DMS153 treated with DMSO at 0.1 percent for 48 hours (cell line): ENCODE measurements at regions not wholly inside any gene's neighbourhood (a gene's known extent, or its start where the extent isn't known, plus 50 kb on each side); places are given as distances from the start of the nearest gene placed in this dataset.
"Not testable (repeated sequence)": the region's sequence is repeated elsewhere in the genome, so short reads cannot be mapped to it uniquely, and the experiment has no call there.

Experiments used
- DNase-seq: peaks from one replicate; lab custom pipeline; 2025; ENCODE audit not compliant: unreplicated experiment; lab: John Stamatoyannopoulos, UW

DNA sequence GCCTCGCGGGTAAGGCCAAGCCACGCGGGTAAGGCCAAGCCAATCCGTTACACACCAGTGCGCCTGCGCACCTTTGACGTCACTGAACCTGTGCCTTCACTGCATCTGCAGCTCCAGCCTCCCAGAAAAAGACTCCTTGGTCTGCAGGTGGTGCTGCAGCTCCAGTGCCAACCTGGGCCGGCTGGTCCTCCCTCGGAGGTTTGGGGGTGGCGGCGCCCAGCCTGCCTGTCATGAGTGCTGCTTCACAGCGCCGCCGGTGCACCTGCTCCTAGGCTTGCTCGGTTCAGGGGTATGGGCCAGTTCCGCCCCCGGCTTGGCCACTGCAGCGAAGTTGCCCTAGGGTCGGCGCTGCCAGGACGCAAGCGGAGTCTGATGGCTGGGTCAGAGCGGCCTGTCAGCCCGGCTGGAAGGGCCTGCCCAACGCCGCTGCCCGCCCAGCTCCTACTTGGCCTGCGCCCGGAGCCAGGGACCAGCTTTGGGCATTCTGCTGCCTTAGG, 146.6 kb downstream of the USP22 start:
- DNase-seq: no peak

DNA sequence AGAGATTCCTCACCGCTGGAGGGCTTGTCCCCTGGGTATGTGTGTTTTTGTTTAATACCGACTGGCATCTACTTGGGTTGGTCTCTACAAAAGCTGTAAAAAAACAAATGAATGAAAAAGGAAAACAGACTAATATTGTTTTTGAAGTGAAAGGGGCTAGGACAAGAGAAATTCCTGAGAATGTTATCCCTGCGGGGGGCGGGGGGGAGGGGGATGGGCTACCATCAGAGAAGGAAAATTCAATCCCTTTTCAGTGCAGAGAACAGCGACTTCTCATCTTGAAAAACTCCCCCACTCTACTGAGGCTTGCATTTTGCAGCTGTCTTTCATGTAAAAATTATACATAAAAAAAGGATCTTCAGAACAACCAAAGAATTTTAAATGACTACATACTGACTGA, 144.1 kb downstream of the USP22 start:
- DNase-seq: not testable (repeated sequence)

DNA sequence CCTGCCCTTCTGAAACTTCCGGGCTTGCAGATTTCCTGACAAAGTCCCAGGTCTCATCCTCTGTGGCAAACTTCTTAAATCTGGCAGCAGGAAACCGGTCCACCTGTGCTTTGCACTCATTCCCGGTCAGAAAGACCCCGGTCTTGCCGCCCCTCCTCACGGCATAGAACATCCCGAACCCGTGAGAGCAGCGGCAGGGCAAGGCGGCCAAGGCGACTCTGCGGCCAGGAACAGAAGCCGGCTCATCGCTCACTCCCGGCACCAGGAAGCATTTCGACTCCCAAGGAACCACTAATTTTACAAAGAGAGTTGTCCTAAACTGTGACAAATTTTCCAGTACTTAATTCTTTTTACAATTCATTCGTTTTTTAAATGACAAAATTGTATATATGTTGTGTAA, 140.3 kb downstream of the USP22 start:
- not testable (repeated sequence) for DNase-seq

DNA sequence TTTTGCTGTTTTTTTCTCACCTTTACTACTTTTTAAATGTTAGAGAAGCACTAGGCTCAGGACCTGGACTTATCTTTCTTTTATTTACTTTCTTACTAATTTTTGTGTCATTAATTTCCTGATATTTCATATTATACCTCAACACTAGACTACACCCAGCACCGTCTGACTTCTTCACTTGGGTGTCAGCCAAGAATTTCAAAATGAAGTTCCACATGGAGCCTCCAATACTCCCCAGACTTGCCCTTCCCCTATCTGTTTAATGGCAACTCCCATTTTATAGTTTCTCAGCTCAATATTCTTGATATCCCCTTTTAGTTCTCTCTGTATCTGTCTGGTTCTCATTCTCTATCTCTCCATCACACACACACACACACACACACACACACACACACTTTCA, 139.3 kb downstream of the USP22 start:
- not testable (repeated sequence) for DNase-seq

DNA sequence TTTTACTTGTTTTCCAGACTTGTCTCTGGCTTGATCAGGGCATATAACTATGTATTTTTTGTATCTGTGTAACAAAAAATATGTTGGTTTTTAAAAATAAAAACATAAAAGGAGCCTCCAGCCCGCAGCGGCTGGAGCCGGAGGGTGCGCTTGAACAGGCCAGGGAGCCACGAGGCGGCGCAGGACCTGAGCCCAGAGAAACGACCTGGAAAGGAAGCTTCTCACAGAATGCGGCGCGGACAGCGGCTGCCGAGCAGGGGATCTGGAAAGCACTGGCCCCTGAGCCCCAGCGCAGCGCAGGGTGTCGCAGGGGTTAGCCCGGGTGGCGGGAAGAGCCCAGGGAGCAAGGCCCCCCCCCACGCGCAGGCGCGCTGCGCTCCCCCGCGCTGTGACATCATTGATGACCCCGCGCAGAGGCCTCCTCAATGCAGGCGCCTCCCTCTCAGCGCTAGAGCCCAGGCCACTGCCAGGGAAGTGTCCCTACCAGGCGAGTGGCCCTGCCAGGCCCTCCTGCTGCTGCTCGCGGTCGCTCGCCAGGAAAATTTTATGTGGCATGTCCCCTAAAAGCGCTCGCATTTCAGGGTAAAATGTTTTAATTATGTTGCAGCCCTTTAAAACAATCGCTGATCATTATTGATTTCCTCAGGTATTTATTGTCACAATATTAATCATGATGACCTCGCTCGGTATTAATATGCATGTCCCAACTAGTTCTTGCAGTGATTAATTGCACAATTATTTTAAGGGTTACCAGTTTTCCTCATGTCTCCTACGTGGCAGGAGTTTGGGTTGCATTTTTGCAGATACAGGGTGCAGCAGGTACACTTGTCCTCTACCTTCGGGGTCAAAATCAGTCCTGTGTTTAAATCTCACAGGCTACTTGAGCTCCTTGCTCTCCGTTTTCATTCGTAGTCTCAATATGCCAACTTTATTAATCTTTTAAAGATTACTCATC, 134.2 kb downstream of the USP22 start:
- peak; percentile 60 for DNase-seq

DNA sequence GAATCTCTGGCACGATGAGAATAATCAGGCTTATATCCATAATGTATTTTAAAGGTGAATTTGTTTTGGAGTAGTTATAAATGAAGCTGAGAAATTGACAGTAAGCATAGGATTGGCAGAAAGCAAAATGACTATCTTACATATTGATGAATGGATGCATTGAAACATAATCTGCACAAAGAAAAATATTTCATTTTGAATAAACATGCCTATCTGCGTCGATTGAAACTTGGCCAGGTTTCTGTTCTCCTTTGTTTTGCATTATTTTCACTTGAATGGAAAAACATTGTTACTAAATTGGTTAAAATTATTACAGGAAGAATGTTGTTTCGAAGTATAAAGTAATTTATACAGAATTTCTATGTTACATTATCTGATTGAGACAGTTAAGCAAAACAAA, 128.2 kb downstream of the USP22 start:
- no peak for DNase-seq

DNA sequence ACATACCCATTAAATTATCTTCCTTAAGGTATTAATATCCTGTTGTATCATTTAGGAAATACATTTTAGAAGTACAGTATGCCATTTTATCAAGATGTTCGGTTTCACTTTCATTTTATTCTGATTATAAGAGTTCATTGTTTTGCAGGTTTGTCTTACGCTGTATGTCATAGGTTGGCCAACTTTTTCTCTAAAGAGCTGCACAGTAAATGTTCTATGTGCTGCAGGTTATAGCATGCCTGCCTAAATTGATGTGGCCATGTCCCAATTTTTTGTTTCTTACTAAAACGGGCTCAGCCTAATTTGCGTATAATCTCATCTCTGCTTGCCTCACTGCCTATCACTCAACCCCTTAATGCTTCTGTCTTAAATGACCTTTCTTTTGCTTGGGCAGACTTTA, 126.4 kb downstream of the USP22 start:
- no peak for DNase-seq

DNA sequence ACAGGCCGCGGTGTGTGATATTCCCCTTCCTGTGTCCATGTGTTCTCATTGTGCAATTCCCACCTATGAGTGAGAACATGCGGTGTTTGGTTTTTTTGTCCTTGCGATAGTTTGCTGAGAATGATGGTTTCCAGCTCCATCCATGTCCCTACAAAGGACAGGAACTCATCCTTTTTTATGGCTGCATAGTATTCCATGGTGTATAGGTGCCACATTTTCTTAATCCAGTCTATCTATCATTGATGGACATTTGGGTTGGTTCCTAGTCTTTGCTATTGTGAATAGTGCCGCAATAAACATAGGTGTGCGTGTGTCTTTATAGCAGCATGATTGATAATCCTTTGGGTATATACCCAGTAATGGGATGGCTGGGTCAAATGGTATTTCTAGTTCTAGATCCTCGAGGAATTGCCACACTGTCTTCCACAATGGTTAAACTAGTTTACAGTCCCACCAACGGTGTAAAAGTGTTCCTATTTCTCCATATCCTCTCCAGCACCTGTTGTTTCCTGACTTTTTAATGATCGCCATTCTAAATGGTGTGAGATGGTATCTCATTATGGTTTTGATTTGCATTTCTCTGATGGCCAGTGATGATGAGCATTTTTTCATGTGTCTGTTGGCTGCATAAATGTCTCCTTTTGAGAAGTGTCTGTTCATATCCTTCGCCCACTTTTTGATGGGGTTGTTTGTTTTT, 125.1 kb downstream of the USP22 start:
- not testable (repeated sequence) for DNase-seq

DNA sequence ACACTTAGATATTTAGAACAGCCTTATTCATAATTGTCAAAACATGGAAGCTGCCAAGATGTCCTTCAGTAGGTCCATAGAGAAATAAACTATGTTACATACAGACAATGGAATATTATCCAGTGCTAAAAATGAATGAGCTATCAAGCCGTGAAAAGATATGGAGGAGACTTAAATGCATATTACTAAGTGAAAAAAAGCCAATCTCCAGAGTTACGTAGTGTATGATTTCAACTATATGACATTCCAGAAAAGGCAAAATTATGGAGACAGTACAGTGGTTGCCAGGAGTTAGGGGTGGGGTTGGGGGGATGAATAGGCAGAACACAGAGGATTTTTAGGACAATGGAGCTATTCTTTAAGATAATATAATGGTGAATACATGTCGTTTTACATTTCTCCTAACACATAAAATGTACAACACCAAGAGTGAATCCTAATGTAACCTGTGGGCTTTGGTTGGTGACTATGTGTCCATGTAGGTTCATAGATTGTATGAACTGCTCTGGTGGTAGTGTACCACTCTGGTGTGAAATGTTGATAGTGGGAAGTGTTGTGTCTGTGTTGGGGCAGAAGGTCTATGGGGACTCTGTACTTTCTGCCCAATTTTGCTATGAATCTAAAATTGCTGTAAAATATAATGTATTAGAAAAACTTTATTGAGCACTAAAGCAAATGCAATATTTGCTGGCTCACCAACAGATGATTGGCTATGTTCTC, 122.6 kb downstream of the USP22 start:
- no peak for DNase-seq

DNA sequence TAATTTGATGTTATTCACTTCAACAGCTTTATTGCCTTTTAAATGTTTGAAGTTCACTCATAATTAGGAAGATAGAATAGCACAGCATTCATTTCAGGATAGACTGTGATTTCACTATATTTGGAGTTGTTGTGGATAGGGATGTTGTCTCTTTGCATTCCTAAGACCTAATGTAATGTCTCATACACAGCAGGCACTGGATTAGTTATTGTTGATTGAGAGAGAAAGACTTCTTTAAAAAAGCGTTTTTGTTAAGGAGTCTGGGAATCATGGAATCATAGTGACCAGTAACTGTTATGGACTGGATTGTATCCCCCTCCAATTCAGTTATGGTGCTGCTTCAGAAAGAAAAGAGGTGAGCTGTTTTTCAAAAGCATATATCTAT, 122.0 kb downstream of the USP22 start:
- no peak for DNase-seq

DNA sequence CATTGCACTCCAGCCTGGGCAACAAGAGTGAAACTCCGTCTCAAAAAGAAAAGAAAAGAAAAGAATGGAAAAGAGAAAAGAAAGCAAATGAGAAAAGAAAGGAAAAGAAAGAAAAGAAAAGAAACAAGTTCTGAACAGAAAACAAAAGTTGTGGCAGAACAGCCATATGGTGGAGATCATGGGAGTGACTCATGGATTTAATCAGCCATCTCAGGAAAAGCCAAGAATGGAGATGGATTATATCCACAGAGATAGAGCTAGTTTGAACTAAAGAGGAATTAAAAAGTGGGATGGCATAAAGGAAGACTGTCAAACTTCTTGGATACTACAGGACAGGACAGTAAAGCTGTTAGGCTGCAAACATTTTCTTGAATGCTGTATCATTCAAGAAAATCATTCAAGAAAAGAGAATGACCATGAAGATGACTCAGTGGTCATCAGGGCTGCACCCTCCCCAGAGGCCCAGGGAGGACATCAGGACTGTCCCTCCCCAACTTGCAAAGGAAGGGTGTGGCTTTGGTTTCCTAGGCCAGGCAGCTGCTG, 120.6 kb downstream of the USP22 start:
- no peak for DNase-seq

DNA sequence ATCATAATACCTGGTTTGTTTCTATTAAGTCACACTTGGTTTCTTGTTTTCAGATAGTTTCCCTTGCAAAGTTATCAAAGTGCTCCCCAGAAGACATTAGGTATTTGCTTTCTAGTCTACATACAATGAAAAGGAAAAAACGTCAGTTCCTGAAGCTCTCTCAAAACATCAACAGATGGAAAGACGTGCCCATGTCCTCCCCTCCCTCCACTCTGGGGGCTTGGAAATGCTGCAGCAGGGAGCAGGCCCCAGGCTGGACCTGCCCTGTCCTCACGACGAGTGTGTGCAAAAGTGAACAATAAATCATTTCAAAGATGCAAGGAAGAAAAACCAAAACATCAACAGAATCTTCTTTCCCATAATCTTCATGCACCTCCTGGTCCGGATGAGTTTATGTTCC, 118.5 kb downstream of the USP22 start:
- DNase-seq: no peak

DNA sequence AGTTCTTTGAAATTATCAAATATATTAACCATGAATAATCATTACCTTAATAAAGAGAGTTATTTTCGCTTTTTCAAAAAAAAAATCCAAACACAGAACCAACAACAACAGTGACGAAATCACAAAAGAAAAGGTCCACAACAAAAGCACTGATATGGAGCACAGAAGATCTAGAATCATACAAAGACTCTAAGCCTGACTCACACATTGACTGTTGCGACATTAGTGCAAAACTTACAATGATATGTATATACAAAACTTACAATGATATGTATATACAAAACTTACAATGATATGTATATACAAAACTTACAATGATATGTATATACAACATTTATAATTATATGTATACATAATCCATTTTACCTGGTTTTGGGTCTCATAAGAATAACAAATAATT, 117.7 kb downstream of the USP22 start:
- no peak for DNase-seq

DNA sequence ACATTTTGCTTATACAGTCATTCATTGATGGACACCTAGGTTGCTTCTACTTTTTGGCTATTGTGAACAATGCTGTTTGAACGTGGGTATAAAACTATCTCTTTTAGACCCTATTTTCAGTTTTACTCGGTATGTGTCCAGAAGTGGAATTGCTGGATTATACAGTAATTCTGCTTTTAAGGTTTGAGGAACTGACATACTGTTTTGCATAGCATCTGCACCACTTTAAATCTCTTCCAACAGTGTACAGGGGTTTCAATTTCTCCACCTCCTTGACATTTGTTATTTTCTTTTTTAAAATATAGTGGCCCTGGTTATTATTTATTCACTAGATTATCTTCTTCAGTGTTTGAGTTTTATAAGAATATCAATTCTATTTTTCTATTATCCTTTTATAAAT, 116.9 kb downstream of the USP22 start:
- no peak for DNase-seq

DNA sequence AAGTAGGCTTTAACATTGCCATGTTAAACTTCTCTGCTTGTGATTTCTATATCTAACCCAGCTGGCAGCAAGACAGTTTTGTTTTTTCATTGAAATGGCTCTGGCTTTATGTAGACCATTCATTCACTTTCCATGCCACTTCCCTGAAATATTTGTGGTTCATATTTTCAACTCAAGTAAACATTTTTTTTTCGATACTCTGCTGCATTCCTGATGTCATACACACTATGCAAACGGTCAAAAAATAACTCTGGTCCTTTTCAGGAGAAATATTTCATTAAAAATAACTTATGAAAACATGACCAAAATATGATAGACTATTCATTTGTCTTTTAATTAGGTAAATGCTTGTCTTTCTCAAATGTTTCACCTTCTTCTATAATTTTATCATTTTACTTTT, 116.3 kb downstream of the USP22 start:
- no peak for DNase-seq

DNA sequence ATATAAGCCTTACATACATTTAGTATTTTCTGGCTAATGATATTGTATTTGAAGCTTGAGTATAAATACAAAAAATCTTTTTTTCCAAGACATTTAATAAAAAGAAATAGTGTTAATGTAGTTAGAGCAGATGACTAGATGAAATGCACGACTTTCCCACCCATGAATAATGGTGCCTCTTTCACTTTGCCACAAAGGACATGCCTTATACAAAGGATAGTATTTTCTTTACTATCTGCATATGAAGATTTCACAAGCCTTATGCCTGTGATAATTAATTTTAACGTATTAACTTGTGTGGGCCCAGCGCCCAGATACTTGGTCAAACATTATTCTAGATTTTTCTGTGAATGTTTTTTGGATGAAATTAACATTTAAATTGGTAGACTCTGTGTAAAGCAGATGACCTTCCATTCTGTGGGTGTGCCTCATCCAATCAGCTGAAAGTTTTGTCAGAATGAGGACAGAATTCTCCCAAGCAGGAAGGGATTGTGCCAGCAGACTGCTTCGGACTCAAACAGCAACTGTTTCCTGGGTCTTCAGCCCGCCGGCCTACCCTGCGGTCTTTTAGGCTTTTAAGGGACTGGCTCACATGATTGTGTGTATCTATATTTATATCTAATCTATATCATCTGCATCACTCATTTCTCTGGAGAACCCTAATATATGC, 115.4 kb downstream of the USP22 start:
- DNase-seq: no peak

DNA sequence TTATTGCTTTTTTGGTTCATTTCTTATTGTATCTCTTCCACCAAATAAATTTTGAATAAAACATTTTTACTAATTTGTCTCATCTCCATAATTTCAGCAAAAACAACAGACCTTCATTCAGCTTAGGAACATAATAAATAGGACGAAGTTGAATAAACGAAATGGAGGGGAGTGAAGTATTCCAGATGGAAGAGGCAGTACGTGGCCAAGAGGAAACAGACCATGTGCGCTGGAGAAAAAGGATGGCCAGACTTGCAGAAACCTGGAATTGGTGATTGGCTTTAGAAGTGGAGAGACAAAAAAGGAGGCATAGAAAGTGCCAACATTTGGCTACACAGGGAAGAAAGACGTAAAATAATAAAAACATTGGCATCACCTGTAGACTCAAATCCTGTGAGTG, 113.5 kb downstream of the USP22 start:
- DNase-seq: no peak

DNA sequence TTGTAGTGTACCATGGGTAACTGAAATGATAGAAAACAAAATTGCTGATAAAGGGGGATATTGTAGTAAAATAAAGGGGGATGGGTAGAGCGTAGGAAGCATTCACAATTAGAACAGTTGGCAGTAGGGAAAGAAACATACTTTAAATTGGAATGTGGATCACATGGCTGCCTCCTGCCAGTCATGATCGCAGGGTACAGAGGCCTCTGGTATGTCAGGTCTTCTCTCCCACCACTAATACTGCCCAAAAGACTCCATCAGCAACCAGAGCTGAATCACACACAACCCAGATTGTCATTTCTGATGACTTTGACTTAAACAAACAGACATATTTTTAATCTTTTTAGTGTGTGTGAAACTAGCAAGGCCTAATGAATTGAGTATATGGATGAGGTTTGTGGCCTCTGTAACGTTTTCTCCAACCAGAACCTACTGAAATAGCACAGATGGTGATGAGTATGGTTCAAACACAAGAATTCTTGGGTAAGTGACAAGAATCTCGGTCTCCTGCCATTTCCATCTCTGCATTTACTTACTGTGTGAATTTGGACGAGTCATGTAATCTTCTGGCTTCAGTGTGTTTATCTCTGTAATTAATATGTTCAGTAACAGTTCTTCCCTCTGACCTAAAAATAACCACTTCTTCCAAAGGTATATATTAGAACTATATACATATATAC, 112.6 kb downstream of the USP22 start:
- no peak for DNase-seq

DNA sequence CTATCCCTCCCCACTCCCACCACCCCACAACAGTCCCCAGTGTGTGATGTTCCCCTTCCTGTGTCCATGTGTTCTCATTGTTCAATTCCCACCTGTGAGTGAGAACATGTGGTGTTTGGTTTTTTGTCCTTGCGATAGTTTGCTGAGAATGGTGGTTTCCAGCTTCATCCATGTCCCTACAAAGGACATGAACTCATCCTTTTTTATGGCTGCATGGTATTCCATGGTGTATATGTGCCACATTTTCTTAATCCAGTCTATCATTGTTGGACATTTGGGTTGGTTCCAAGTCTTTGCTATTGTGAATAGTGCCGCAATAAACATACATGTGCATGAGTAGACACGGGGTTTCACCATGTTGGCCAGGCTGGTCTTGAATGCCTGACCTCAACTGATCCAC, 109.8 kb downstream of the USP22 start:
- not testable (repeated sequence) for DNase-seq

DNA sequence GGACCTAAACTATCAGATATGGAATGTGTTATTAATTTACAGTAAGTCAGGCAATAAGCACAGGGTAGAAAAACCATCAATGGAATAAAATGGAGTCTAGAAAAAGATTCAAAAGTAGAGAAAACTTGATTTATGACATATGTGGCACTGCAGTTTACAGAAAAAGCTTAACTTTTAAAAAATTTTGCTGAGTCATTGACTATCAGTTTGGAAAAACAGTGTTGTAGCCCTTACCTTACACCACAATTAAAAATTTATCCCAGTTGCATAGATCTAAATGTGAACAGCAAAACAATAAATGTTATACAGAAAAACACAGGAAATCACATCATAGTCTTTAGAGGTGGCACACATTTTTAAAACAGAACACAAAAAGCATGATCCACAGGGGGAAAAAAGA, 108.5 kb downstream of the USP22 start:
- no peak for DNase-seq
